ENCODE measurements at regions not wholly inside any gene's neighbourhood (a gene's known extent, or its start where the extent isn't known, plus 50 kb on each side); places are given as distances from the start of the nearest gene placed in this dataset.
"Not testable (repeated sequence)": the region's sequence is repeated elsewhere in the genome, so short reads cannot be mapped to it uniquely, and the experiment has no call there.

GRCh38 chr1:5684791-5685190, 307.4 kb downstream of the NPHP4 start:
- DNase-seq, result no peak

GRCh38 chr1:5683446-5683845, 308.8 kb downstream of the NPHP4 start:
- DNase-seq, result no peak

- no peak for DNase-seq
Measured at GRCh38 chr1:5682626-5683225, 309.5 kb downstream of the NPHP4 start.

GRCh38 chr1:5681654-5682053, 310.6 kb downstream of the NPHP4 start:
- no peak for DNase-seq

GRCh38 chr1:5680600-5680999, 311.6 kb downstream of the NPHP4 start:
- DNase-seq, result no peak

GRCh38 chr1:5678759-5679158, 313.5 kb downstream of the NPHP4 start:
- no peak for DNase-seq

- DNase-seq, result not testable (repeated sequence)
Measured at GRCh38 chr1:5672355-5672754, 319.9 kb downstream of the NPHP4 start.

- no peak for DNase-seq
Measured at GRCh38 chr1:5670590-5671350, 321.5 kb downstream of the NPHP4 start.

- DNase-seq, result no peak
Measured at GRCh38 chr1:5667513-5668325, 324.5 kb downstream of the NPHP4 start.

GRCh38 chr1:5664906-5665875, 327.0 kb downstream of the NPHP4 start:
- DNase-seq, result no peak

GRCh38 chr1:5664081-5664768, 328.0 kb downstream of the NPHP4 start:
- DNase-seq, result no peak

GRCh38 chr1:5662744-5663126, 329.5 kb downstream of the NPHP4 start:
- DNase-seq, result no peak

GRCh38 chr1:5662086-5662743, 330.0 kb downstream of the NPHP4 start:
- no peak for DNase-seq

- DNase-seq, result no peak
Measured at GRCh38 chr1:5661196-5662085, 330.8 kb downstream of the NPHP4 start.

GRCh38 chr1:5660141-5660935, 331.9 kb downstream of the NPHP4 start:
- no peak for DNase-seq

GRCh38 chr1:5659606-5660005, 332.6 kb downstream of the NPHP4 start:
- DNase-seq, result no peak

GRCh38 chr1:5658340-5659316, 333.6 kb downstream of the NPHP4 start:
- no peak for DNase-seq
